T-helper 2 cell treated with Interferon-gamma antibody and Interleukin-4, amounts not matched to agents 5 μg/mL and 100 μg/mL, for 36 hours (primary cell): ENCODE measurements at regions not wholly inside any gene's neighbourhood (a gene's known extent, or its start where the extent isn't known, plus 50 kb on each side); places are given as distances from the start of the nearest gene placed in this dataset.
"Not testable (repeated sequence)": the region's sequence is repeated elsewhere in the genome, so short reads cannot be mapped to it uniquely, and the experiment has no call there.

Source experiments
- DNase-seq: peaks from one replicate; pipeline ENCODE4 v3.0.0; 2021; ENCODE audit warnings: low spot score
- H3K27ac Mint-ChIP-seq: one replicate; pipeline ENCODE4 v1.8.0; 2021; ENCODE audit warnings: mild to moderate bottlenecking, mixed read lengths
- H3K27me3 Mint-ChIP-seq: one replicate; pipeline ENCODE4 v1.8.0; 2021; ENCODE audit warnings: low read depth, mixed read lengths
- H3K36me3 Mint-ChIP-seq: one replicate; pipeline ENCODE4 v1.8.0; 2021; ENCODE audit warnings: low read depth, mixed read lengths
- H3K4me1 Mint-ChIP-seq: one replicate; pipeline ENCODE4 v1.8.0; 2021; ENCODE audit warnings: low read depth, mixed read lengths
- H3K4me3 Mint-ChIP-seq: one replicate; pipeline ENCODE4 v1.8.0; 2022; ENCODE audit warnings: mild to moderate bottlenecking, moderate library complexity, mixed read lengths
- H3K9me3 Mint-ChIP-seq: one replicate; pipeline ENCODE4 v1.8.0; 2021; ENCODE audit warnings: mixed read lengths

GRCh38 chr5:51598026-51598425 is 214.8 kb downstream of the ISL1 start:
- no peak overlapping the region for H3K27ac Mint-ChIP-seq
- H3K36me3 Mint-ChIP-seq: no peaks in the 10 kb centered on the region
- DNase-seq: no peak
- H3K9me3 Mint-ChIP-seq: no peaks in the 10 kb centered on the region
- no peak overlapping the region for H3K4me3 Mint-ChIP-seq
- no peaks in the 10 kb centered on the region for H3K27me3 Mint-ChIP-seq
- no peaks in the 10 kb centered on the region for H3K4me1 Mint-ChIP-seq

- no peaks in the 10 kb centered on the region for H3K4me1 Mint-ChIP-seq
- no peaks in the 10 kb centered on the region for H3K27me3 Mint-ChIP-seq
- H3K36me3 Mint-ChIP-seq: no peaks in the 10 kb centered on the region
- no peak for DNase-seq
- no peaks in the 10 kb centered on the region for H3K9me3 Mint-ChIP-seq
- H3K27ac Mint-ChIP-seq: no peak overlapping the region
- no peak overlapping the region for H3K4me3 Mint-ChIP-seq
These were observed 216.3 kb downstream of the ISL1 start for GRCh38 chr5:51599587-51599986.

GRCh38 chr5:51604324-51604723 is 221.1 kb downstream of the ISL1 start:
- Mint-ChIP-seq H3K27ac (no peak overlapping the region), H3K4me1 (no peaks in the 10 kb centered on the region), H3K4me3 (no peak overlapping the region), H3K27me3 (no peaks in the 10 kb centered on the region), H3K9me3 (peaks cover 5% of the 10 kb centered on the region), H3K36me3 (no peaks in the 10 kb centered on the region)
- no peak for DNase-seq

- Mint-ChIP-seq H3K27me3 (no peaks in the 10 kb centered on the region), H3K9me3 (peaks cover 8% of the 10 kb centered on the region), H3K27ac (no peak overlapping the region), H3K36me3 (no peaks in the 10 kb centered on the region), H3K4me3 (no peak overlapping the region), H3K4me1 (no peaks in the 10 kb centered on the region)
- DNase-seq: no peak
These were observed 223.7 kb downstream of the ISL1 start for GRCh38 chr5:51606921-51607320.

- Mint-ChIP-seq H3K36me3 (no peaks in the 10 kb centered on the region), H3K27me3 (no peaks in the 10 kb centered on the region), H3K4me3 (no peak overlapping the region), H3K4me1 (no peaks in the 10 kb centered on the region), H3K27ac (no peak overlapping the region), H3K9me3 (peaks cover 8% of the 10 kb centered on the region)
- DNase-seq: no peak
These were observed 235.0 kb downstream of the ISL1 start for GRCh38 chr5:51618234-51618633.

- H3K36me3 Mint-ChIP-seq: no peaks in the 10 kb centered on the region
These were observed 237.9 kb downstream of the ISL1 start for GRCh38 chr5:51621156-51621555.

GRCh38 chr5:51622161-51622790 is 239.0 kb downstream of the ISL1 start:
- Mint-ChIP-seq H3K27me3 (no peaks in the 10 kb centered on the region), H3K4me3 (no peak overlapping the region), H3K9me3 (peaks cover 11% of the 10 kb centered on the region), H3K36me3 (no peaks in the 10 kb centered on the region), H3K27ac (no peak overlapping the region), H3K4me1 (no peaks in the 10 kb centered on the region)
- DNase-seq: no peak

More at GRCh38 chr5:51621156-51621555, 237.9 kb downstream of the ISL1 start:
- Mint-ChIP-seq H3K9me3 (peaks cover 7% of the 10 kb centered on the region), H3K4me1 (no peaks in the 10 kb centered on the region), H3K27me3 (no peaks in the 10 kb centered on the region), H3K4me3 (no peak overlapping the region), H3K27ac (no peak overlapping the region)
- DNase-seq: no peak

GRCh38 chr5:51625224-51625968 is 242.1 kb downstream of the ISL1 start:
- Mint-ChIP-seq H3K27me3 (no peaks in the 10 kb centered on the region), H3K4me3 (no peak overlapping the region), H3K36me3 (no peaks in the 10 kb centered on the region), H3K27ac (no peak overlapping the region), H3K9me3 (peaks cover 17% of the 10 kb centered on the region), H3K4me1 (no peaks in the 10 kb centered on the region)
- DNase-seq: no peak

GRCh38 chr5:51632027-51632426 is 248.8 kb downstream of the ISL1 start:
- Mint-ChIP-seq H3K9me3 (peaks cover 32% of the 10 kb centered on the region), H3K27ac (no peak overlapping the region), H3K27me3 (no peaks in the 10 kb centered on the region), H3K36me3 (no peaks in the 10 kb centered on the region), H3K4me1 (no peaks in the 10 kb centered on the region), H3K4me3 (no peak overlapping the region)
- no peak for DNase-seq

- peaks cover 34% of the 10 kb centered on the region for H3K9me3 Mint-ChIP-seq
- no peak overlapping the region for H3K27ac Mint-ChIP-seq
- H3K36me3 Mint-ChIP-seq: no peaks in the 10 kb centered on the region
- no peaks in the 10 kb centered on the region for H3K4me1 Mint-ChIP-seq
- H3K4me3 Mint-ChIP-seq: no peak overlapping the region
- no peak for DNase-seq
- H3K27me3 Mint-ChIP-seq: no peaks in the 10 kb centered on the region
These were observed 249.5 kb downstream of the ISL1 start for GRCh38 chr5:51632793-51633192.

- H3K9me3 Mint-ChIP-seq: peaks cover 39% of the 10 kb centered on the region
- not testable (repeated sequence) for H3K4me3 Mint-ChIP-seq, H3K27me3 Mint-ChIP-seq, H3K36me3 Mint-ChIP-seq, H3K4me1 Mint-ChIP-seq, DNase-seq, H3K27ac Mint-ChIP-seq
These were observed 253.7 kb downstream of the ISL1 start for GRCh38 chr5:51636973-51637372.

- Mint-ChIP-seq H3K9me3 (peaks cover 19% of the 10 kb centered on the region), H3K4me3 (no peak overlapping the region), H3K36me3 (no peaks in the 10 kb centered on the region), H3K4me1 (no peaks in the 10 kb centered on the region), H3K27ac (no peak overlapping the region), H3K27me3 (no peaks in the 10 kb centered on the region)
- DNase-seq: no peak
These were observed 261.7 kb downstream of the ISL1 start for GRCh38 chr5:51644976-51645375.

GRCh38 chr5:51646482-51646881 is 263.2 kb downstream of the ISL1 start:
- no peaks in the 10 kb centered on the region for H3K4me1 Mint-ChIP-seq
- H3K27me3 Mint-ChIP-seq: no peaks in the 10 kb centered on the region
- H3K27ac Mint-ChIP-seq: no peak overlapping the region
- H3K36me3 Mint-ChIP-seq: no peaks in the 10 kb centered on the region
- DNase-seq: no peak
- peaks cover 24% of the 10 kb centered on the region for H3K9me3 Mint-ChIP-seq
- H3K4me3 Mint-ChIP-seq: no peak overlapping the region

- Mint-ChIP-seq H3K4me1 (no peaks in the 10 kb centered on the region), H3K27ac (no peak overlapping the region), H3K9me3 (peaks cover 33% of the 10 kb centered on the region), H3K27me3 (no peaks in the 10 kb centered on the region), H3K4me3 (no peak overlapping the region), H3K36me3 (no peaks in the 10 kb centered on the region)
- DNase-seq: no peak
These were observed 267.6 kb downstream of the ISL1 start for GRCh38 chr5:51650824-51651223.

- no peaks in the 10 kb centered on the region for H3K27me3 Mint-ChIP-seq
- DNase-seq: no peak
- no peak overlapping the region for H3K27ac Mint-ChIP-seq
- H3K36me3 Mint-ChIP-seq: no peaks in the 10 kb centered on the region
- no peak overlapping the region for H3K4me3 Mint-ChIP-seq
- no peaks in the 10 kb centered on the region for H3K4me1 Mint-ChIP-seq
- peaks cover 36% of the 10 kb centered on the region for H3K9me3 Mint-ChIP-seq
These were observed 268.2 kb downstream of the ISL1 start for GRCh38 chr5:51651476-51651875.
